Stimulated activated CD8-positive, alpha-beta memory T cell treated with anti-CD3 and anti-CD28 coated beads, Interleukin-7, amount 100 ng/mL, for 1 hour (primary cell): ENCODE measurements at regions not wholly inside any gene's neighbourhood (a gene's known extent, or its start where the extent isn't known, plus 50 kb on each side); places are given as distances from the start of the nearest gene placed in this dataset.

Experiments used
- DNase-seq, 2 donors: peaks; one replicate each; pipeline ENCODE4 v3.0.0-alpha.2; 2020; ENCODE audit warnings: low read depth in 2 of 2

DNA sequence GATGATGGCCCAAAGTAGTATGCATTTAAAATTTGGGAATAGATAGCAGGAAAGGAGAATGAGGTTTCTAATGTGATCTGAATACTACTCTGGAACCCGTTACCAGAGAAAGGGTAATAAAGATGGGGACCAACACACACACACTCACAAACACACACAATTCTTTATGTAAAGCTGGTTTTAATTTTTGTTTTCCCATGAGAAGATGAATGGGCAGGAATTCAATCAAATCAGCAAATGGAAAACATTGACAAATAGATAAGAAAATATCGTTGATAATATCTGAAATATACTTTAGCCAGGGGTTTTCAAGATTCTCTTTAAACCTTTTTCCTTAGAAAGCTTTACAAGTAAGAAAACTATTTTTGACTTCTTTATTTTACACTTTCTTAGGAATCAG lies 303.0 kb downstream of the PRL start:
- DNase-seq, result no peak

GRCh38 chr6:21994821-21995220 lies 302.0 kb downstream of the PRL start:
- no peak for DNase-seq

DNA sequence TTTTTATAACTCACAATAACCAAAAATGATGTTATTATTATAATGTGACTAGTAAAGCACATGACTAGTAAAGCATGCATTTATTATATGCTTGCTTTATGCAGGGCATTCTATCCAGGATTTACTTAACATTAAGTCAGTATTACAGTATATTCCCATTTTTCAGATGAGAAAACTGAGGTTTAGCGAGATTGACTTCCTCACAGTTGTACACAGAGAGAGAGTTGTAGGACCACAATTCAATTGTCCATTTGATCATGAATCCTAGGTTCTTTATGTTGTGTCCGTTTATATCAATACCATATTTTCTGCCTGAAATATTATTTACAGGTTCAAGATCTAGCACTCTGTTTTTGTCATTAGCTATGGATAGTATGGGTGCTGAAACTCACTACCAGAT lies 301.5 kb downstream of the PRL start:
- no peak for DNase-seq

DNA sequence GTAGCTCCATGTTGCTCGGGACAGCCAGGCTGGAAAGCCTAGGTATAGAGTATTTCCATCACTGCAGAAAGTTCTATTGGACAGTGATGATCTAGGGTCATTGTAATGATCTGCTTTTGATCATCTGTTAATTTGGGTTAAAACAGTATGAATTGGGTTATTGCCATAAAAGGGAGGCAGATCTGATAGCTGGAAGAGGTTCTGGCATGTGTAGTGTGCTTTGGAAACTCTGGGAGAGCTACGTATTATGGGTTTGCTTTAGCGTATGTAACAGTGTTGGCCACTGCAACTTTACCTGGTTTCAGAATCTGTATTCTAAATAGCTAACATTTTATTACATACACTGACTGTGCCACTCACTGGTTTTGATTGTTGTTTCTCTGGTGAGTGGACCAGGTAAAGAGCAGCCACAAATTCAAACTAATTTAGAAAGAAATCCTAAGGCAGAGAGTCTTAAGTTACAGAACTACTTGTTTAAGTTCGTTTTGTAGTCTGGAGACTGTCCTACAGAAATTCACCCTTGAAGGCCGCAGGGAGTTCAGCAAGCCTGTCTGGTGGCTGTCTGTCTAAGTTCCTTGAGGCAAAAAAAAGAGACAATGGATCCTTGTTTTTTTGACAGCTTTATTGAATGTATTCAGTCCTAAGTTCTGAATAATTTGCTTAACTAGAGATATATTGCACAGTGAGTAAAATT lies 300.3 kb downstream of the PRL start:
- DNase-seq, result no peak

DNA sequence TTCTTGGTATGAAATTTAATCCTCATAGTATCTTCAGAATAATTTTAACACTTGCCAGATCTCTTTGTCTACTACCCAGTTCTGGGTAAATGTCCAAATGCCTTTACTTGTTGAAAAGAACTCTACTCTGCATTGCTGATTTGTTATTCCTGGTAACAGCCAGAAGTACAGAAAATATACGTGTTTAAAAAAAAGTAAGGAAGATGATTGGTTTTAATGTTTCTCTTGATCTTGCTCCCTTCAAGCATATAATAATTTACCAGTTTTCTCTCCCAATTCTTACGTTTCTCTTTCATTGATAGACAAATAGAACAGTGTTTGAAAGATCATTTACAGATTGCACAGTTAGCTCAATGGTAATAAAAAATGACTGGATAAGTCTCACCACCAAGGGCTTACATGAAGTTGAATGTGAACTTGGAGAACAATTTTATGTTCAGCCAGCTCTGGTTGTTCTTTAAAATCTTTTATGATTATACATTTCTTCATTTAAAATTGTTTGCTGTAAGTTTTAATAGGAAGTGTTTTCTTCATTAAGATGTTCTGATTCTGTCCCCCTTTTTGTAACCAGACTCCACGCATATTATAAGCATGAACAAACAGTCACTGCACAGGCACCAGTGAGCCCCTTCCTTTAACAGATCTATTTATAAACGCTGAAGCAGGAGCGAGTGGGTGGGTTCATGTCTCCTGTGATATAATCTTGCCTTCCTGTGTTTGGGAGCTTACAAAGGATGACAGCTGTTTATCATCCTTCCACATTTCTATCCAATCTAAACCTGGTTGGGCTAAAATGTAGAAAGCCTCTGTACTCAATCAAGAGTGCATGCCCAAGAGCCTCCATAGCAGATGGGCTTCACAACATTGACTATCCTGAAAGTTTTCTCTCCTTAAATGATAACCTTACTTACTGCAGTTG lies 299.5 kb downstream of the PRL start:
- no peak for DNase-seq

GRCh38 chr6:21998582-21998981 lies 298.3 kb downstream of the PRL start:
- no peak for DNase-seq

DNA sequence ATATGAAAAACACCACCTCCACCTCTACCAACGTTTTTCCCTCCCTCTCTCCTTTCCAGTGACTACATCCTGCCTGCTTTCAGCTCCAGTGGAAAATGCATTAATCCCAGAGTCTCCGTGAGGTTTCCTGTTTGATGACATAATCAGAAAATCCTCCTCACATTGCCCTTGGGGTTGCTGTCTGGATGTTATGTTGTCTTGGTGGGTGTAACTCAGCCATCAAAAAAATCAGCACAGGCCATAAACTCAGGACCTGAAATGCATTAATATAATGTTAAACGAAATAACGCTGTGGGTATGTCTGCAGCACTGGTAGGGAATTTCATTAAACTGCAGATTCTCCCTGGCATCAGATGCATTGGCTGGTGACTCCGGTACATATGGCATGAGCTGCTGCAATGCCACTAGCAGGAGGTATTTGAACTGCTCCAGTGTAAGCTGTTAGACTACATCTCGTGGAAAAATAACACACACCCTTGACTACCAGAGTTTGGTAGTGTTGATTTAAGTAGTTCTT lies 297.8 kb downstream of the PRL start:
- no peak for DNase-seq

DNA sequence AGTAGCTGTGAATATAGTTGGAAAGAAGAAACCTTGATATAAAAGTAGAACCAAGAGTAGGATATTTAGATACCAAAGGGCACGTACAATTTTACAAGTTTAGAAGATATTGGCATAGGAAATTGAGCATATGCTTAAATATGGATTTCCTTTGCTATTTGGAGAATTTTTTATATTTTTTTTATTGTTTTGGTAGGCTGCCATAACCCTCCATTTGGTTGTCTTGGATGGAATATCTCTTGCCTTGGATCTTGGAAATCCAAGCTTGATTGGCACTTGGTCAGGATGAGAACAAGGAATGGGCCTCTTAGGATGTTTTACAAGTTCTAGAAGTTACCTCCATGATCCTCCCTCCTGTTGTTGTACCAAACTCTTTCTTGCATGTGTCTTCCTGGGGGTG lies 297.1 kb downstream of the PRL start:
- DNase-seq, result no peak

GRCh38 chr6:22001396-22002027 lies 295.3 kb downstream of the PRL start:
- no peak for DNase-seq

DNA sequence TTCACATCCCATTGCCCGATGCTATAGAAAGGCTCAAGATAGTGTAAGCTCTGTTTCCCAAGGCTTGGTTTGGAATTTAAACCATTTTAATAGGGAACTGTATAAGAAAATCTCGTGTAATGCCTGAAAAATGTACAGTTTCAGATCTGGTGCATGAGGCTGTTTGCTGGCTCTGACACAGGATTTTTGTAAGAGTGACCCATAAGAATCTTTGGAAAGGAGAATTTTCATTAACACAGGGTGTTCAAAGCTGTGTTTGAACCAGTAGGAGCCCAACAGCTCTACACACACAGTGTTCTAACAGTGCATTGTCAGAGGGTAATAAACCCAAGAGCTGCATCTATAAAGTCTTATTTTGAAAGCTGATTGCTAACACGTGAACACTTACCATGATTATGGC lies 293.5 kb downstream of the PRL start:
- no peak for DNase-seq

- no peak for DNase-seq
These were observed 290.0 kb downstream of the PRL start for GRCh38 chr6:22006795-22007194.

- DNase-seq, result no peak
These were observed 289.4 kb downstream of the PRL start for GRCh38 chr6:22007469-22007868.

GRCh38 chr6:22008248-22008836 lies 288.5 kb downstream of the PRL start:
- DNase-seq, result no peak

DNA sequence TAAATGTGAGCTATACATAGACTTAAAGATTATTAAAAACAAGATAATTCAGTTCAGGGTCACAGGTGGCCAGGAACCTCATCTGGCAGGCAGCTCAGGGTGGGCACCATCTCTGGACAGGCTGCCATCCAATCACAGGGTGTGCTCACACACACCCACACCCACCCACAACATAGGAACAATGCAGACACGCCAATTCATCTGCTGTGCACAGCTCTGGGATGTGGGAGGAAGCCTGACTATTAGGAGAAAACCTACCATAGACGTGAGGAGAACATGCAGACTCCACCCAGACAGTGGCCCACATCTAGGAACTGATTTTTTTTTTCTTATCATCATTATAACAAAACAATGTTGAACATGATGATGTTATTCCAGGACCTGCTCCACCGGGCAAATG lies 286.7 kb downstream of the PRL start:
- DNase-seq, result no peak

DNA sequence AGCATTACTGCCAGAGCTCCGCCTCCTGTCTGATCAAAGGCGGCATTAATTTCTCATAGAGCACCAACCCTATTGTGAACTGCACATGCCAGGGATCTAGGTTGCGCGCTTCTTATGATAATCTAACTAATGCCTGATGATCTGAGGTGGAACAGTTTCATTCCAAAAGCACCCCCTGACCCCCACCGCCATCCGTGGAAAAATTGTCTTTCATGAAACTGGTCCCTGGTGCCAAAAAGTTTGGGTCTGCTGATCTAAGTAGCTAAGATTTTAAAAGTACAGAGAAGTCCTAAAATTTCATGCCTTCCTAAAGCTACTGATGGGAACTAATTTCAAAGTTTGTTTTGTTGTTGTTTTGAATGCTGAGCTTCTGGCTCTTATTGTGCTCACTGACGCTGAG lies 281.6 kb downstream of the PRL start:
- DNase-seq, result no peak

DNA sequence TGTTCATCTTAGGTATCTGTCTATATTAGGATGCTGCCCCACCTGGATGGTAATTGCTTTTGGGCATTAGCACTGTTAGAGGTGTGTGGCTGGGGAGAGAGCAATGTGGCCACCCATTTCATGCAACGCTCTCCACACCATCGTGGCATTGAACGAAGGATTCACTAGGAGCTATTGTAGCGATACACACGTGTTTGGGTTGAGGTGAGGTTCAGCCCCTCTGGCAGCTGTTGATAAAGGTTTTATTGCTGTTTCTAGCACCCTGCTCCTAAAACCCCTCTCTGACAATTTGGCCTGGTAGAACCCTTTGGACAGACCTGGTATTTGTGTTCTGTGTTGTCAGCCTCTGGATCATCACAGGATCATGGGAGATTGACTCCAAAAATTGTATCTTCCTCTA lies 280.9 kb downstream of the PRL start:
- no peak for DNase-seq

- DNase-seq, result no peak
These were observed 279.6 kb downstream of the PRL start for GRCh38 chr6:22017272-22017671.

- DNase-seq, result no peak
These were observed 279.1 kb downstream of the PRL start for GRCh38 chr6:22017766-22018165.

GRCh38 chr6:22019857-22020256 lies 277.0 kb downstream of the PRL start:
- no peak for DNase-seq

GRCh38 chr6:22020299-22021003 lies 276.4 kb downstream of the PRL start:
- DNase-seq, result no peak

GRCh38 chr6:22021966-22022365 lies 274.9 kb downstream of the PRL start:
- no peak for DNase-seq

DNA sequence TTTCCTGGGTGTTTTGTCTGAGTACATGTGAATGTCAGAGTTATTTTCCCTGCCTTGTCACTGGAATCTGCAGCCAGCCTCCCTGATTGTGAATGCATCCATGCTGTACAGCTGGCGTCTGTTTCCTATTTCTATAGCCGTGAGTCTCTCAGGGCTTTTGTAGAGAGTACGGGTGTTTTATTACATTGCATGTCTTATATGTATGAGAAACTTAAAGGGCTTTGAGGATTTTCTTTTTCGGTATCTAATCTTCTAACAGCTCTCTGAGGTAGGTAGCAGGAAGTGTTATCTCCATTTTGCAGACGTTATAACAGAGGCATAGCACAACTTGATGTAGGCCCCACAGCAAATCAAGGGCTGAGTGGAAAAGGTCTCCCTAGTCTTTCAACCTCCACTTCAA lies 272.9 kb downstream of the PRL start:
- no peak for DNase-seq
